DND-41 (cell line): ENCODE measurements at regions not wholly inside any gene's neighbourhood (a gene's known extent, or its start where the extent isn't known, plus 50 kb on each side); places are given as distances from the start of the nearest gene placed in this dataset.

Experiments used
- ATAC-seq: fragments of 200-7000 bp; cut with Tn5 transposase; 3 replicates; pipeline ENCODE4 v1.9.1; 2021; ENCODE audit warnings: low read depth; ENCODE audit not compliant: insufficient read depth
- DNase-seq: peaks from one replicate; pipeline ENCODE4 v3.0.0-alpha.2; 2020
- H2AFZ ChIP-seq: 2 replicates; pipeline ENCODE4 v1.6.0; 2012; ENCODE audit warnings: low read depth, low read length
- H3K27ac ChIP-seq: 2 replicates; pipeline ENCODE4 v1.5.1; 2012; ENCODE audit warnings: low read length, inconsistent platforms
- H3K27me3 ChIP-seq: fragments of 200-600 bp; sonication (generic); 2 replicates; pipeline ENCODE4 v1.6.0; 2012; ENCODE audit warnings: low read length, mild to moderate bottlenecking, inconsistent platforms; ENCODE audit not compliant: insufficient read depth, poor library complexity
- H3K36me3 ChIP-seq: 2 replicates; pipeline ENCODE4 v1.5.1; 2012; ENCODE audit warnings: low read length, inconsistent platforms; ENCODE audit not compliant: insufficient read depth
- H3K4me1 ChIP-seq: 2 replicates; pipeline ENCODE4 v1.5.1; 2012; ENCODE audit warnings: mild to moderate bottlenecking, low read length; ENCODE audit not compliant: insufficient read depth
- H3K4me2 ChIP-seq: 2 replicates; pipeline ENCODE4 v1.6.0; 2012; ENCODE audit warnings: mild to moderate bottlenecking, moderate library complexity, low read length, inconsistent platforms; ENCODE audit not compliant: insufficient read depth
- H3K4me3 ChIP-seq, 2 experiments: fragments of 200-600 bp in 1 of 2; shearing (Covaris generic) in 1 of 2; 2 replicates each; pipeline ENCODE4 v1.5.1; 2012 to 2016; ENCODE audit warnings: inconsistent platforms in 2 of 2, low read length in 2 of 2, mild to moderate bottlenecking in 2 of 2, low read depth in 1 of 2, moderate library complexity in 1 of 2
- H3K79me2 ChIP-seq: 2 replicates; pipeline ENCODE4 v1.6.0; 2012; ENCODE audit warnings: low read length, inconsistent platforms; ENCODE audit not compliant: insufficient read depth
- H3K9ac ChIP-seq: 2 replicates; pipeline ENCODE4 v1.6.0; 2012; ENCODE audit warnings: low read depth, mild to moderate bottlenecking, inconsistent platforms, low read length, moderate library complexity
- H3K9me3 ChIP-seq: 2 replicates; pipeline ENCODE4 v1.5.1; 2012; ENCODE audit warnings: low read length, moderate library complexity, mild to moderate bottlenecking, inconsistent platforms; ENCODE audit not compliant: insufficient read depth, severe bottlenecking
- H4K20me1 ChIP-seq: 2 replicates; pipeline ENCODE4 v1.6.0; 2012; ENCODE audit warnings: low read length; ENCODE audit not compliant: insufficient read depth
- EZH2 ChIP-seq: IDR thresholded peaks from 3 replicates; pipeline ENCODE4 v1.6.1; 2012; ENCODE audit warnings: borderline replicate concordance, low read depth, mild to moderate bottlenecking, moderate library complexity, low read length, inconsistent platforms; ENCODE audit not compliant: severe bottlenecking
- TF ChIP-seq, protein P1 (sequence below): IDR thresholded peaks from 2 replicates; pipeline ENCODE4 v1.5.1; 2012; ENCODE audit warnings: borderline replicate concordance, low read length, moderate library complexity, mild to moderate bottlenecking; ENCODE audit not compliant: poor library complexity, severe bottlenecking; ENCODE audit errors: extremely low read depth

DNA sequence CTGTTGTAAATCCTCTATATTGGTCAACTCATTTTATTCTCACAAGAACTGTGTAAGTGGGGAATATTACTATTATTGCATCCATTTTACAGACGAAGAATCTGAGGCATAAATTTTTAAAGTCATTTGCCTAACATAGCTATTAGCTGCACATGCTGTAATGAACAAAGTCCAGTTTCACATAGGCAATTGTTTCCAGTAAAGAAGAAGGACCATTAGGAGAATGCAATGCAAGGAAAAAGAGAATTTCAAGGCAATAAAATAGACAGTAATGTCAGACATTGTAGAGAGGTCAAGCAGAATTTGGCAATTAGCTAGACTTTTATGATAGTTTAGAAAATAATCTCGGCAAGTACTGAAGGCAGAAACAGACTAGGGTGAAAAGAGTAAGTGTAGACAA, 578.7 kb upstream of the NECTIN3 start:
- Histone ChIP-seq H3K9ac (no peak overlapping the region), H3K36me3 (no peaks in the 10 kb centered on the region), H3K27me3 (no peaks in the 10 kb centered on the region), H2AFZ (no peak overlapping the region), H3K27ac (no peak overlapping the region), H4K20me1 (no peaks in the 10 kb centered on the region), H3K79me2 (no peaks in the 10 kb centered on the region), H3K4me3 (no peak overlapping the region), H3K4me1 (no peaks in the 10 kb centered on the region), H3K9me3 (no peaks in the 10 kb centered on the region), H3K4me2 (no peak overlapping the region)
- TF ChIP-seq EZH2 = no peak
- TF ChIP-seq, protein P1, sequence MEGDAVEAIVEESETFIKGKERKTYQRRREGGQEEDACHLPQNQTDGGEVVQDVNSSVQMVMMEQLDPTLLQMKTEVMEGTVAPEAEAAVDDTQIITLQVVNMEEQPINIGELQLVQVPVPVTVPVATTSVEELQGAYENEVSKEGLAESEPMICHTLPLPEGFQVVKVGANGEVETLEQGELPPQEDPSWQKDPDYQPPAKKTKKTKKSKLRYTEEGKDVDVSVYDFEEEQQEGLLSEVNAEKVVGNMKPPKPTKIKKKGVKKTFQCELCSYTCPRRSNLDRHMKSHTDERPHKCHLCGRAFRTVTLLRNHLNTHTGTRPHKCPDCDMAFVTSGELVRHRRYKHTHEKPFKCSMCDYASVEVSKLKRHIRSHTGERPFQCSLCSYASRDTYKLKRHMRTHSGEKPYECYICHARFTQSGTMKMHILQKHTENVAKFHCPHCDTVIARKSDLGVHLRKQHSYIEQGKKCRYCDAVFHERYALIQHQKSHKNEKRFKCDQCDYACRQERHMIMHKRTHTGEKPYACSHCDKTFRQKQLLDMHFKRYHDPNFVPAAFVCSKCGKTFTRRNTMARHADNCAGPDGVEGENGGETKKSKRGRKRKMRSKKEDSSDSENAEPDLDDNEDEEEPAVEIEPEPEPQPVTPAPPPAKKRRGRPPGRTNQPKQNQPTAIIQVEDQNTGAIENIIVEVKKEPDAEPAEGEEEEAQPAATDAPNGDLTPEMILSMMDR = no peak
- DNase-seq (no peak), ATAC-seq (no peak)

DNA sequence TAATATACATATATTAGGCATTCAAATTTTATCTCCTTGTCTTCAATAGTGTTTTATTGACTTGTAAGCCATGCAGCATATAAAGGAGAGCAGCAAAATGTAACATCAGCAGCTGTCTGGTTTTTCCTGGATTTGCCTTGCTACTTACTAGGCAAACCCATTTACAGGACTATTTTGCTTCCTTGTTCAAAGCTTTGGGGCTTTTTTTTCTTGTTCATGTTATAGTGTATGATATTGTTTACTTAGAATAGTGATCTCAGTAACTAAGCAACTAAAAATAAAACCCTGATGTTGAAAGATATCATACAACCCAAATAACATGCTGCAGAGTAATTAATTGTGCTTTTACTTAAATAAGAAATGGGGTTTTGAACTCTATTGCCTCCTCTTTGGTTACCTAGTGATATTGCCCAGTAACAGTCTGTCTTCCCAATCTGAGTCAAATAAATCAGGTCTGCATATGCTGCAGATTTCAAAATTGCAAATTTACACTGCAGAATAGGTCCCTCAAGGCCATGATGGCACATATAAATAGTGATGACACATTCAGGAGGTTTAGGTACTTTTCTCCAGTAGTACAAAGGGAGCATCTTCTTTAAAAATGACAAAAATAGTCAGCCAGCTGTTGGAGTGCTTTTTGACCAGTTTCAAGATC, 578.1 kb upstream of the NECTIN3 start:
- no peak for ATAC-seq

DNA sequence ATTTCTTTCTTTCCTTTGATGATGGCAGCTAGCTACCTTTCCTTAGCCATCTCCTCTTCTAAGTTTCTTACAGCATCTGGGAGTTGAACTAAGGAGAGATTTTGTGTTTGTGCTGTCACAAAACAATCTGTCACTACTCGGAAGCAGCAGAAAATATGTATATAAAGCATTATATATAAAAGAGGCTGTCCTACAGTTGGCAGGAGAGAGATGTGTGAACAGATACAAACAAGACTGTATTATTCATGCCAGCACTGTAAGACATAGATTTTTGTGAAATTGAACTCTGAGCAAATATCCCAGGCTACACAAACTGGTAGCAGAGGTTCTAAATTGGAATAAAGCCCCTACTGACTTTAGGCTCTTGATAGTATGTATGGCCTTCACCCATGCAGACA, 577.5 kb upstream of the NECTIN3 start:
- no peak overlapping the region for H3K27ac ChIP-seq
- no peaks in the 10 kb centered on the region for H3K79me2 ChIP-seq
- H3K4me1 ChIP-seq = no peaks in the 10 kb centered on the region
- no peak overlapping the region for H3K4me2 ChIP-seq
- TF ChIP-seq EZH2 = no peak
- TF ChIP-seq, protein P1 = no peak
- H3K27me3 ChIP-seq = no peaks in the 10 kb centered on the region
- DNase-seq = no peak
- no peak overlapping the region for H3K4me3 ChIP-seq
- ATAC-seq = no peak
- H3K9me3 ChIP-seq = no peaks in the 10 kb centered on the region
- no peak overlapping the region for H3K9ac ChIP-seq
- H2AFZ ChIP-seq = no peak overlapping the region
- H3K36me3 ChIP-seq = no peaks in the 10 kb centered on the region
- H4K20me1 ChIP-seq = no peaks in the 10 kb centered on the region

More for the DNA sequence above, 578.1 kb upstream of the NECTIN3 start:
- DNase-seq = no peak
- H3K36me3 ChIP-seq = no peaks in the 10 kb centered on the region
- no peaks in the 10 kb centered on the region for H3K4me1 ChIP-seq
- H3K27ac ChIP-seq = no peak overlapping the region
- H3K4me2 ChIP-seq = no peak overlapping the region
- no peaks in the 10 kb centered on the region for H3K79me2 ChIP-seq
- no peak overlapping the region for H3K9ac ChIP-seq
- no peak overlapping the region for H2AFZ ChIP-seq
- no peaks in the 10 kb centered on the region for H3K9me3 ChIP-seq
- H3K27me3 ChIP-seq = no peaks in the 10 kb centered on the region
- no peak overlapping the region for H3K4me3 ChIP-seq
- TF ChIP-seq EZH2 = no peak
- TF ChIP-seq, protein P1 = no peak
- H4K20me1 ChIP-seq = no peaks in the 10 kb centered on the region
